ENCODE measurements at regions not wholly inside any gene's neighbourhood (a gene's known extent, or its start where the extent isn't known, plus 50 kb on each side); places are given as distances from the start of the nearest gene placed in this dataset.

DNA sequence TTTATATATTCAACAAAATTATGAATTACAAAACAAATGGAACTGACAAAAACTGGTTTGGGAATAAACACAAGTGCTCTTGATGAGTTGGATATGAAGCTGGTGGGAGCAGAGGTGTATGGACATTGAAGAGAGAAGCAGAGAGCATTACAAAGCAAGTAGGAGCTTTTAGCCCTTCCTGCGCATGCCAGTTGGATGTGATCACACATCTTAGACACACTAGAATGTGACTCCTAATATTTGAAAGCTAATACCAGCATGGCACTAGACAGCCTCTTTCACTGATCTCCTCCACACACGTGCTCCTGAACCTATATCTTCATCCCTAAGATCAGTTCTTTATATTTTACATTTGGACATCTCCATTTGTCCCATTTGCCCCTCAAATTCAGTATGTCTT, 298.1 kb downstream of the MTX2 start:
- ATAC-seq (ENCODE audit: insufficient number of reproducible peaks, low FRiP score, low read depth) = no peak
- H3K4me3 ChIP-seq = no peak overlapping the region
- H3K9me3 ChIP-seq = no peaks in the 10 kb centered on the region
- H3K27ac ChIP-seq = no peak overlapping the region
- peaks cover 0 to 4% of the 10 kb centered on the region in 2 donors for H3K4me1 ChIP-seq (ENCODE audit: control insufficient read depth in 1 of 2, low read depth in 2 of 2)
- no peak for DNase-seq (ENCODE audit: low spot score)
- no peaks in the 10 kb centered on the region for H3K36me3 ChIP-seq
- TF ChIP-seq CTCF (IDR thresholded peaks at IDR 0.05) = no peak
- no peaks in the 10 kb centered on the region for H3K27me3 ChIP-seq (replicated peaks; ENCODE audit: insufficient read depth)

DNA sequence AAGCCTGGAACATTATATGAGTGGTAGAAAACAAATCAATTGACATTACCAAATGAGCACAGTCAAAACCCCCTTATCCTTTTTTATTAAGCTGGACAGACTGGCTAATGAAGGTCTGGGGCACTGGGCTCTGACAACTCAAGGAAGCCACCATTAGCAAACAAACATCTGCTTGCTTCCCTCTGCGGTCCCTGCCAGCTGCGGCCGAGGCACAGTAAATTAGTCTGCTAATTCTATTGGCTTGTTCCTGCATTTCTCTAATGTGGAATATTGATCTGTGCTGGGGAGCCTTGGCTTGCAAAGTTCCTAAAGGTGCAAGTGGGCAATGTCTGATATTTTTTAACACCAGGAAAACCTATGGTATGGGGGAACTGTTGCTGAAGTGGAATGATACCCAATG, 300.3 kb downstream of the MTX2 start:
- no peak for TF ChIP-seq CTCF (IDR thresholded peaks at IDR 0.05)
- no peak overlapping the region for H3K4me3 ChIP-seq
- ATAC-seq (ENCODE audit: insufficient number of reproducible peaks, low FRiP score, low read depth) = no peak

DNA sequence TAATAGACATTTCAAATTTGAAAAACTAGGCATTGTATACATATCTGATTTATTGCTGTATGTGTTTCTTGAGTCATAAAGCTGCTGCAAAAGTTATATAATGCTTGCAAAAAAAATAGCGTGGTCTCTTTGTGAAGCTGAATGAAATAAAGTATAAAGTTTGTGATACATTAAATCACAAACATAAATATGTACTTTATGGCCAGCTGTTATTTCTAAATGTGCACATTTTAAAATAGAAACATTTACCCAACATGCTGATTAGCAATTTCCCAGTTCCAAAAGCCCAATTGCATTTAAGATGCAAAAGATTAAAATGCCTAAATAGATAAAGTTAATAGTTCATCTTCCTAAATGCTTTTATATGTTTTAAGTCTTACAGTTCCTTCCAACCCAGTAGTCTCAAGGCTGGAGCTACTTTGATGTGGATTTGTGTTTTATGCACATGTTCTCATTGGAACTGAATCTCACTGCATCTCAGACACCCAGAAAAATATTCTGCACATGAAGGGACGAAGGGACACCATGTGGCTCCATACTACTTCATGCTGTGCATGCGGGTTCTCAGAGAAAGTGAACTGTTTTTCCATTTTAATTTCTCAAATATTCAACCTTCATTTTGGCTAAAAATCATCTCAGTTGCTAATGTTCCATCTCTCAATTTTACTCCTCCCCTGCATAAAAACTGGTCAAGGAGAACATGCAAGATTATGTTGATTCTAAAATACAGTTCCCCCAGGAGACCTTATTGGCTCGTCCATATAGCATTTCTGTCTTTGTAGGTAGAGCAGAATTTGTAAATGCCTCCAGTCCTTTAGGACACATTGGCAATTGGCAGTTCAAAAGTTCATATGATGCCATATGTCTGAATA, 304.6 kb downstream of the MTX2 start:
- Histone ChIP-seq H3K9me3 (no peaks in the 10 kb centered on the region), H3K27ac (no peak overlapping the region), H3K36me3 (no peaks in the 10 kb centered on the region), H3K27me3 (replicated peaks; ENCODE audit: insufficient read depth) (no peaks in the 10 kb centered on the region), H3K4me3 (no peak overlapping the region), H3K4me1 (ENCODE audit: control insufficient read depth in 1 of 2, low read depth in 2 of 2) (no peaks in the 10 kb centered on the region)
- DNase-seq (ENCODE audit: low spot score) = no peak
- TF ChIP-seq CTCF (IDR thresholded peaks at IDR 0.05) = no peak
- no peak for ATAC-seq (ENCODE audit: insufficient number of reproducible peaks, low FRiP score, low read depth)

More for the DNA sequence above, 300.3 kb downstream of the MTX2 start:
- H3K36me3 ChIP-seq = no peaks in the 10 kb centered on the region
- no peaks in the 10 kb centered on the region for H3K4me1 ChIP-seq (ENCODE audit: control insufficient read depth in 1 of 2, low read depth in 2 of 2)
- no peaks in the 10 kb centered on the region for H3K9me3 ChIP-seq
- H3K27me3 ChIP-seq (replicated peaks; ENCODE audit: insufficient read depth) = no peaks in the 10 kb centered on the region
- no peak for DNase-seq (ENCODE audit: low spot score)
- no peak overlapping the region for H3K27ac ChIP-seq

- TF ChIP-seq CTCF (IDR thresholded peaks at IDR 0.05) = no peak
- H3K27ac ChIP-seq = no peak overlapping the region
- ATAC-seq (ENCODE audit: insufficient number of reproducible peaks, low FRiP score, low read depth) (no peak), DNase-seq (ENCODE audit: low spot score) (no peak)
- H3K9me3 ChIP-seq = no peaks in the 10 kb centered on the region
- H3K4me3 ChIP-seq = no peak overlapping the region
- H3K36me3 ChIP-seq = no peaks in the 10 kb centered on the region
- no peaks in the 10 kb centered on the region for H3K27me3 ChIP-seq (replicated peaks; ENCODE audit: insufficient read depth)
- no peaks in the 10 kb centered on the region for H3K4me1 ChIP-seq (ENCODE audit: control insufficient read depth in 1 of 2, low read depth in 2 of 2)
Measured at GRCh38 chr2:176574484-176575236, 305.4 kb downstream of the MTX2 start.

DNA sequence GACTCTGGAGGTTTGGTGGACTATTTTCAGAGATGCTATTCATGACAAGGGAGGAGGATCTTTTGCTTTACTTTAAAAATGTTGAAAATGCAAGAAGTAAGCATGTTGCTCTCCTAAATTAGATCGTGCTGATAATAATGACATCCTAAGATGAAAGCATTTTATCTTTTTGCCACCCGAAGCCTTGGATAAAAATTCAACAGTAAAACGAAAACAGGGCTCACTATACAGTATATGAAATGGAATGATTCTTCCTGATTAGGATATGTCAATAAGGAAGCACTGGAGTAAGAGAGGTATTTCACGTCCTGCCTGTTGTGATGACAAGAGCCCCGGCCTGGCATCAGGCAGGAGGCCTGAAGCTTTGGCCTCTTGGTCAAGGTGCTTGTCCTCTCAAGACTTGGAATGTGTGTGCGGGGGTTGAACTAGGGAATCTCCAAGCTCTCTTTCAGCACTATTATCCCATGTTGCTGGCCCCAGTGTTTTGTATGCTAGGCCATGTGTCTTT, 306.0 kb downstream of the MTX2 start:
- Histone ChIP-seq H3K9me3 (no peaks in the 10 kb centered on the region), H3K27ac (no peak overlapping the region), H3K36me3 (no peaks in the 10 kb centered on the region), H3K4me3 (no peak overlapping the region), H3K4me1 (ENCODE audit: control insufficient read depth in 1 of 2, low read depth in 2 of 2) (no peaks in the 10 kb centered on the region), H3K27me3 (replicated peaks; ENCODE audit: insufficient read depth) (no peaks in the 10 kb centered on the region)
- DNase-seq (ENCODE audit: low spot score) = no peak
- ATAC-seq (ENCODE audit: insufficient number of reproducible peaks, low FRiP score, low read depth) = no peak
- no peak for TF ChIP-seq CTCF (IDR thresholded peaks at IDR 0.05)

Data from thoracic aorta (tissue), 2 donors.